ENCODE measurements at regions not wholly inside any gene's neighbourhood (a gene's known extent, or its start where the extent isn't known, plus 50 kb on each side); places are given as distances from the start of the nearest gene placed in this dataset.

DNA sequence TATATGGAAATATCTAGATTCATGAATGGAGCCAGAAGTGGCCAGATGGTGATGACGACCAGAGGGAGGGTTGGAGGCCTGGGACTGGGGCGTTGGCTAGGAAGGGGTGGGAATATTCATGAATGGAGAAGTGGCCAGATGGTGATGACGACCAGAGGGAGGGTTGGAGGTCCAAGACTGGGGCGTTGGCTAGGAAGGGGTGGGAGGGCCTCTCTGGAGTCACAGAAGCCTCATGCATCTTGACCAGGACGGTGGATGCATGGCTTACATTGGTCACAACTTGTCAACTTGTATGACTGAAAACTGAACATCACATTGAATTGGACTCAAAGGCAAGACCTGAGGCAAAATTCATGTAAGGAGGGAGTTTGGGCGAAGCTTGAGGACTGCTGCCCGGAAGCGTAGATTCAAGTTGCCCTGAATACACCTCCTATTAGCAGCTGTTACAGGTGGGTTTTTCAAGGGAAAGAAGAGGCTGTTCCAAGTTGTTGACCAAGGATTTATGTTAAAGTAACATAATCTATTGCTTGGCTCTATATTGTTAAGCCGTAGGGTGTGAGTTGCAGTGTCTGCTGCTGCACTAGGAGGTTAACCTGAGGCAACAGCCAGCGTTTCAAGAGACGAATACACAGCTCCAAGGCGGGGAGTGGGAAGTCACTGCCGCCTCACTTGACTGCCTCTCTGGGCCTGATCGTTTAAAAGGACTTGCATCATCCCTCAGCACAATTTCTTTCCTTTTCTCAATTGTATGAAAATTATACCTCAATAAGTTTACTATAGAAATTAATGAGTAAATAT is 55.1 kb upstream of the FAM20C start:
- ATAC-seq: no peak

DNA sequence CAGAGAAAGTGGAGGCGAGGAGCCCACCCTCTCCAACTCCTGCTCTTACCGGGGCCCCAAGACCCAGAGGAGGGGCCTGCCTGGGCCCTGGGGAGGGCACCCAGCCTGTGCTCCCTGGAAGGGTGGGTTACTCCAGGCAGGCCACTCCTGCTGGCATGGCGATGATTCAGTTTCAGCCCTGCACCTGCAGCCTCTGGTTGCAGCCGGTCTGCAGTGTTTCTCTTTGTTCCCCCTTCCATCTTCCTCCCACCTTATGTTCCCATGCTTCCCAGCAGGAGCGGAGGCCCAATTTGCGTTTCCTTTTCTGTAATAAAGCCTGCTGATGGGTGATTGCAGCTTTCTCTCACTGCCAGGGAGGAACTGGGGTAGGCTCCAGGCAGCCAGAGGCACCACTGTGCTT is 53.2 kb upstream of the FAM20C start:
- no peak for ATAC-seq
- no peak for TF ChIP-seq BACH2 (CRISPR knock-in tag; IDR thresholded peaks at IDR 0.05; ENCODE audit: borderline replicate concordance)
- no peak for TF ChIP-seq ZNF70 (CRISPR knock-in tag; IDR thresholded peaks at IDR 0.05)
- TF ChIP-seq ISL1 (CRISPR knock-in tag; IDR thresholded peaks at IDR 0.05): no peak
- TF ChIP-seq GLIS3 (CRISPR knock-in tag; IDR thresholded peaks at IDR 0.05): no peak
- TF ChIP-seq CSDC2 (CRISPR knock-in tag; IDR thresholded peaks at IDR 0.05): no peak
- TF ChIP-seq PPARA (CRISPR knock-in tag; IDR thresholded peaks at IDR 0.05; ENCODE audit: borderline replicate concordance): no peak
- no peak for TF ChIP-seq POU6F1 (CRISPR knock-in tag; IDR thresholded peaks at IDR 0.05; ENCODE audit: borderline replicate concordance, low read depth)
- no peak for TF ChIP-seq ARNTL (CRISPR knock-in tag; IDR thresholded peaks at IDR 0.05; ENCODE audit: borderline replicate concordance, low read depth)

More for the DNA sequence above, 55.1 kb upstream of the FAM20C start:
- TF ChIP-seq, protein P1, sequence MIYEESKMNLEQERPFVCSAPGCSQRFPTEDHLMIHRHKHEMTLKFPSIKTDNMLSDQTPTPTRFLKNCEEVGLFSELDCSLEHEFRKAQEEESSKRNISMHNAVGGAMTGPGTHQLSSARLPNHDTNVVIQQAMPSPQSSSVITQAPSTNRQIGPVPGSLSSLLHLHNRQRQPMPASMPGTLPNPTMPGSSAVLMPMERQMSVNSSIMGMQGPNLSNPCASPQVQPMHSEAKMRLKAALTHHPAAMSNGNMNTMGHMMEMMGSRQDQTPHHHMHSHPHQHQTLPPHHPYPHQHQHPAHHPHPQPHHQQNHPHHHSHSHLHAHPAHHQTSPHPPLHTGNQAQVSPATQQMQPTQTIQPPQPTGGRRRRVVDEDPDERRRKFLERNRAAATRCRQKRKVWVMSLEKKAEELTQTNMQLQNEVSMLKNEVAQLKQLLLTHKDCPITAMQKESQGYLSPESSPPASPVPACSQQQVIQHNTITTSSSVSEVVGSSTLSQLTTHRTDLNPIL (CRISPR knock-in tag; IDR thresholded peaks at IDR 0.05; ENCODE audit: low read depth): no peak
- TF ChIP-seq, protein P2, sequence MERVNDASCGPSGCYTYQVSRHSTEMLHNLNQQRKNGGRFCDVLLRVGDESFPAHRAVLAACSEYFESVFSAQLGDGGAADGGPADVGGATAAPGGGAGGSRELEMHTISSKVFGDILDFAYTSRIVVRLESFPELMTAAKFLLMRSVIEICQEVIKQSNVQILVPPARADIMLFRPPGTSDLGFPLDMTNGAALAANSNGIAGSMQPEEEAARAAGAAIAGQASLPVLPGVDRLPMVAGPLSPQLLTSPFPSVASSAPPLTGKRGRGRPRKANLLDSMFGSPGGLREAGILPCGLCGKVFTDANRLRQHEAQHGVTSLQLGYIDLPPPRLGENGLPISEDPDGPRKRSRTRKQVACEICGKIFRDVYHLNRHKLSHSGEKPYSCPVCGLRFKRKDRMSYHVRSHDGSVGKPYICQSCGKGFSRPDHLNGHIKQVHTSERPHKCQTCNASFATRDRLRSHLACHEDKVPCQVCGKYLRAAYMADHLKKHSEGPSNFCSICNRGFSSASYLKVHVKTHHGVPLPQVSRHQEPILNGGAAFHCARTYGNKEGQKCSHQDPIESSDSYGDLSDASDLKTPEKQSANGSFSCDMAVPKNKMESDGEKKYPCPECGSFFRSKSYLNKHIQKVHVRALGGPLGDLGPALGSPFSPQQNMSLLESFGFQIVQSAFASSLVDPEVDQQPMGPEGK (CRISPR knock-in tag; IDR thresholded peaks at IDR 0.05; ENCODE audit: borderline replicate concordance): no peak
- TF ChIP-seq CSRNP3 (CRISPR knock-in tag; IDR thresholded peaks at IDR 0.05) (no peak), SNAI2 (CRISPR knock-in tag; IDR thresholded peaks at IDR 0.05) (no peak), PPARA (CRISPR knock-in tag; IDR thresholded peaks at IDR 0.05; ENCODE audit: borderline replicate concordance) (no peak), ZC3H10 (CRISPR knock-in tag; IDR thresholded peaks at IDR 0.05) (no peak), TSHZ2 (CRISPR knock-in tag; IDR thresholded peaks at IDR 0.05) (no peak), ZNF565 (CRISPR knock-in tag; conservative IDR thresholded peaks at IDR 0.05; ENCODE audit: low read depth) (no peak), OSR1 (CRISPR knock-in tag; IDR thresholded peaks at IDR 0.05) (no peak), TOX (CRISPR knock-in tag; IDR thresholded peaks at IDR 0.05; ENCODE audit: borderline replicate concordance) (no peak), ISL1 (CRISPR knock-in tag; IDR thresholded peaks at IDR 0.05) (no peak), ZFP3 (CRISPR knock-in tag; IDR thresholded peaks at IDR 0.05) (no peak), ZNF70 (CRISPR knock-in tag; IDR thresholded peaks at IDR 0.05) (no peak), ESRRG (CRISPR knock-in tag; IDR thresholded peaks at IDR 0.05) (no peak), CSDC2 (CRISPR knock-in tag; IDR thresholded peaks at IDR 0.05) (no peak), POU6F1 (CRISPR knock-in tag; IDR thresholded peaks at IDR 0.05; ENCODE audit: borderline replicate concordance, low read depth) (no peak), GLIS3 (CRISPR knock-in tag; IDR thresholded peaks at IDR 0.05) (no peak), ZFP30 (CRISPR knock-in tag; IDR thresholded peaks at IDR 0.05) (no peak), ZNF8 (CRISPR knock-in tag; IDR thresholded peaks at IDR 0.05) (no peak)
